HepG2 (cell line): ENCODE measurements at regions not wholly inside any gene's neighbourhood (a gene's known extent, or its start where the extent isn't known, plus 50 kb on each side); places are given as distances from the start of the nearest gene placed in this dataset.

Experiments
- ATF6 ChIP-seq: sonication (generic); formaldehyde crosslinking; conservative IDR thresholded peaks from 2 replicates; pipeline ENCODE4 v1.4.0; 2020; ENCODE audit warnings: missing genetic modification reagents
- IRX3 ChIP-seq: sonication (generic); formaldehyde crosslinking; IDR thresholded peaks from 2 replicates; pipeline ENCODE4 v1.8.1; 2023; ENCODE audit warnings: mild to moderate bottlenecking, low read depth, missing genetic modification reagents, borderline replicate concordance
- REL ChIP-seq: sonication (generic); formaldehyde crosslinking; conservative IDR thresholded peaks from 2 replicates; pipeline ENCODE4 v1.8.0; 2022; ENCODE audit warnings: mild to moderate bottlenecking, missing genetic modification reagents, moderate library complexity
- SOX6 ChIP-seq, 2 experiments: fragments of 450-650 bp in 1 of 2; sonication (generic) in 1 of 2; formaldehyde crosslinking in 1 of 2; IDR thresholded peaks; 2 replicates each; pipeline versions ENCODE4 v1.4.0 to v1.6.1; 2017 to 2020; ENCODE audit warnings: antibody characterized with exemption in 1 of 2, mild to moderate bottlenecking in 1 of 2, missing genetic modification reagents in 1 of 2
- TFE3 ChIP-seq: IDR thresholded peaks from 2 replicates; pipeline ENCODE4 v1.6.1; 2016
- ZKSCAN5 ChIP-seq: sonication (generic); formaldehyde crosslinking; IDR thresholded peaks from 2 replicates; pipeline ENCODE4 v1.5.1; 2020; ENCODE audit warnings: mild to moderate bottlenecking, missing genetic modification reagents
- ZNF318 ChIP-seq: sonication (generic); formaldehyde crosslinking; IDR thresholded peaks from 2 replicates; pipeline ENCODE4 v1.4.0; 2020; ENCODE audit warnings: mild to moderate bottlenecking, missing genetic modification reagents
- ZNF556 ChIP-seq: sonication (generic); formaldehyde crosslinking; IDR thresholded peaks from 2 replicates; pipeline ENCODE4 v1.4.0; 2020; ENCODE audit warnings: mild to moderate bottlenecking, missing genetic modification reagents, borderline replicate concordance
- ZNF562 ChIP-seq: sonication (generic); formaldehyde crosslinking; IDR thresholded peaks from 2 replicates; pipeline ENCODE4 v1.8.0; 2022; ENCODE audit warnings: missing genetic modification reagents, borderline replicate concordance
- TF ChIP-seq, protein P1 (sequence below): sonication (generic); formaldehyde crosslinking; IDR thresholded peaks from 2 replicates; pipeline ENCODE4 v1.4.0; 2020; ENCODE audit warnings: mild to moderate bottlenecking, missing genetic modification reagents

DNA sequence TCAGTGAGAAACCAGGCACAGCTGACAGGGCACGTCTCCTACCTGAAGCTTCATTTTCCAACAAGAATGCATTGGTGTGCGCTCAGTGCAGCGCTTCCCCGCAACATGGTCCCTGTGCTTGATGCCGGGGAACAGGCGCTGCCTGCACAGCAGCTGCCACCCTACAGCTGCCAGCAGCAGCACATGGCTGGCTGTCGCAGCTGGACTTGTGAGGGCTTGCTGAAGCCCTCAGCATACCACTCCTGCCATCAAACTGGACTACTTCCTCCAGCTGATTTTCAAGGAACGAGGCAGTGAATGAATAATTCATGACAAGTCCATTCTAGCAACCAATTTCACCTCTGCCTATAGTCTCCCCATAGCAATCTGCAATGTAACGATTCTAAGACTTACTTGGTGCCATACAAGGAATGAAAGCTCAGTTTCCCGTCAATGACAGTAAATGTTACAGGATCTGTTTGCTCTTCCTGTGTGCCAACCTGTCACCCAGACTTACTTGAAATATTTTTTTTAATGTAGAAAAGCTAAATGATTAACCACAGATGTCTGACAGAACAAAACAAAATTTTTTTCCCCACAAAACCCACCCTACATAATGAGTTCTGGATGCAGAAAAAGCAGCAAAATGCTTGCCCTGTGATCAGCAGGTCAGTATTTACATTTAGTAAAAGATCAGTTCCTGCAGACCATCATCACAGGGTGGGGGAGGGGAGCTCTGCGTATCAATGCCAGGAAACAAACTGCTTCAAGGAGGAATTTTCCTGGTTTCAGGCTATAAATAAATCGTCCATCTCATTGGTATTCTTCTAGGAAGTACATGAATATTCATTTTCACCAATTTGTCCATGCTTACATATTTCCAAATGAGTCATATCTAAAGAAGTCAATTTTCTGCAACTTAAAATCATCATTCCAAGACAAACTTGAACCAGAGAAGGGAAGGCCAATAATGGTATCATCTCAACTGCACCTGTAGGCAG lies 140.6 kb downstream of the ALOX5 start (continued):
- TF ChIP-seq SOX6 (IDR thresholded peaks at IDR 0.05) (no peak), SOX6 (CRISPR knock-in tag; IDR thresholded peaks at IDR 0.05) (no peak), TFE3 (CRISPR knock-in tag) (no peak), IRX3 (no peak), ZNF562 (CRISPR knock-in tag) (no peak), ZNF556 (no peak), ZNF318 (CRISPR knock-in tag) (no peak), ZKSCAN5 (CRISPR knock-in tag) (no peak), ATF6 (no peak), REL (CRISPR knock-in tag) (no peak)
- TF ChIP-seq, protein P1, sequence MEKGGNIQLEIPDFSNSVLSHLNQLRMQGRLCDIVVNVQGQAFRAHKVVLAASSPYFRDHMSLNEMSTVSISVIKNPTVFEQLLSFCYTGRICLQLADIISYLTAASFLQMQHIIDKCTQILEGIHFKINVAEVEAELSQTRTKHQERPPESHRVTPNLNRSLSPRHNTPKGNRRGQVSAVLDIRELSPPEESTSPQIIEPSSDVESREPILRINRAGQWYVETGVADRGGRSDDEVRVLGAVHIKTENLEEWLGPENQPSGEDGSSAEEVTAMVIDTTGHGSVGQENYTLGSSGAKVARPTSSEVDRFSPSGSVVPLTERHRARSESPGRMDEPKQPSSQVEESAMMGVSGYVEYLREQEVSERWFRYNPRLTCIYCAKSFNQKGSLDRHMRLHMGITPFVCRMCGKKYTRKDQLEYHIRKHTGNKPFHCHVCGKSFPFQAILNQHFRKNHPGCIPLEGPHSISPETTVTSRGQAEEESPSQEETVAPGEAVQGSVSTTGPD (CRISPR knock-in tag) = no peak
